GM18520 (cell line): ENCODE measurements at regions not wholly inside any gene's neighbourhood (a gene's known extent, or its start where the extent isn't known, plus 50 kb on each side); places are given as distances from the start of the nearest gene placed in this dataset.

ENCODE experiments used
- ATAC-seq: cut with Tn5 transposase; IDR thresholded peaks from one replicate; pipeline ENCODE4 v1.9.1; 2021; ENCODE audit not compliant: unreplicated experiment

- no peak for ATAC-seq
Measured at GRCh38 chr20:24813080-24813479, 136.0 kb upstream of the CST7 start.

GRCh38 chr20:24813496-24813895 lies 135.6 kb upstream of the CST7 start:
- no peak for ATAC-seq

GRCh38 chr20:24813936-24814335 lies 135.1 kb upstream of the CST7 start:
- no peak for ATAC-seq

GRCh38 chr20:24814556-24815195 lies 134.4 kb upstream of the CST7 start:
- no peak for ATAC-seq

GRCh38 chr20:24815196-24815815 lies 133.8 kb upstream of the CST7 start:
- no peak for ATAC-seq

- no peak for ATAC-seq
Measured at GRCh38 chr20:24815931-24816330, 133.1 kb upstream of the CST7 start.

GRCh38 chr20:24816431-24816830 lies 132.6 kb upstream of the CST7 start:
- no peak for ATAC-seq

GRCh38 chr20:24816907-24817306 lies 132.2 kb upstream of the CST7 start:
- ATAC-seq = no peak

- no peak for ATAC-seq
Measured at GRCh38 chr20:24817351-24817750, 131.7 kb upstream of the CST7 start.

- no peak for ATAC-seq
Measured at GRCh38 chr20:24818056-24818455, 131.0 kb upstream of the CST7 start.

GRCh38 chr20:24819331-24819965 lies 129.6 kb upstream of the CST7 start:
- no peak for ATAC-seq

- no peak for ATAC-seq
Measured at GRCh38 chr20:24820345-24820744, 128.7 kb upstream of the CST7 start.

- no peak for ATAC-seq
Measured at GRCh38 chr20:24821391-24821790, 127.7 kb upstream of the CST7 start.

GRCh38 chr20:24823176-24823784 lies 125.8 kb upstream of the CST7 start:
- ATAC-seq = no peak

- ATAC-seq = no peak
Measured at GRCh38 chr20:24823989-24824693, 124.9 kb upstream of the CST7 start.

- no peak for ATAC-seq
Measured at GRCh38 chr20:24825591-24825990, 123.5 kb upstream of the CST7 start.

- no peak for ATAC-seq
Measured at GRCh38 chr20:24827603-24828295, 121.3 kb upstream of the CST7 start.

GRCh38 chr20:24828992-24829648 lies 119.9 kb upstream of the CST7 start:
- ATAC-seq = no peak

- ATAC-seq = no peak
Measured at GRCh38 chr20:24829649-24830370, 119.3 kb upstream of the CST7 start.

- no peak for ATAC-seq
Measured at GRCh38 chr20:24830649-24831048, 118.4 kb upstream of the CST7 start.
